ENCODE measurements at regions not wholly inside any gene's neighbourhood (a gene's known extent, or its start where the extent isn't known, plus 50 kb on each side); places are given as distances from the start of the nearest gene placed in this dataset.

GRCh38 chr21:15667010-15667409 is 62.8 kb upstream of the USP25 start:
- TF ChIP-seq CEBPB (IDR thresholded peaks at IDR 0.05; ENCODE audit: borderline replicate concordance, low read depth, low read length) (peak; percentile 9; the same call in 1 of the 2 replicates), NR2C2 (CRISPR knock-in tag; IDR thresholded peaks at IDR 0.05; ENCODE audit: borderline replicate concordance) (no peak)
- in situ Hi-C loops (cut with HindIII; ENCODE audit: extremely low pct_ligation_motif_present, low pct_unique_long_range_greater_than_20kb) (no loop called here), intact Hi-C loops (cut with micrococcal nuclease; ENCODE audit: unreplicated experiment) (no loop called here)
- 30% methylated on average over 1 of the region's 1 CpG for WGBS (ENCODE audit: low lambda C conversion rate)
- H3K4me1 ChIP-seq (ENCODE audit: insufficient read depth, low read length) = no peaks in the 10 kb centered on the region
- H3K79me2 ChIP-seq (ENCODE audit: insufficient read depth, low read length) = no peaks in the 10 kb centered on the region
- no peak for DNase-seq (ENCODE audit: low spot score)
- no peaks in the 10 kb centered on the region for H4K20me1 ChIP-seq (ENCODE audit: insufficient read depth, low read length)
- H3K4me3 ChIP-seq (replicated peaks in 1 of 3; ENCODE audit: insufficient read depth in 1 of 3, low read depth in 2 of 3, low read length in 3 of 3) = no peak overlapping the region
- no peak for ATAC-seq
- H3K27me3 ChIP-seq (ENCODE audit: control insufficient read depth in 1 of 2, insufficient read depth in 2 of 2, low read length in 2 of 2) = no peaks in the 10 kb centered on the region
- FAIRE-seq = no peak
- ChIA-PET CTCF (ENCODE audit: low intra/inter-chr PET ratio, low total read pairs) (no interaction called here), POLR2A (no interaction called here)
- H3K36me3 ChIP-seq (replicated peaks in 1 of 2; ENCODE audit: control insufficient read depth in 1 of 2, insufficient read depth in 2 of 2, low read length in 2 of 2) = no peaks in the 10 kb centered on the region
- H3K9ac ChIP-seq (ENCODE audit: insufficient read depth, low read depth, low read length) = no peak overlapping the region
- H3K9me3 ChIP-seq (ENCODE audit: low read length) = no peaks in the 10 kb centered on the region
- H3K4me2 ChIP-seq (ENCODE audit: low read depth, low read length) = no peak overlapping the region
- no TSS peak for BruUV-seq (replicated peaks)
- no peak overlapping the region for H2AFZ ChIP-seq (ENCODE audit: low read length)
- no peak overlapping the region for H3K27ac ChIP-seq (ENCODE audit: extremely low read length, insufficient read depth, low read length)

- ChIA-PET POLR2A (no interaction called here), CTCF (ENCODE audit: low intra/inter-chr PET ratio, low total read pairs) (no interaction called here)
- no peaks in the 10 kb centered on the region for H3K4me1 ChIP-seq (ENCODE audit: insufficient read depth, low read length)
- in situ Hi-C loops (cut with HindIII; ENCODE audit: extremely low pct_ligation_motif_present, low pct_unique_long_range_greater_than_20kb) = no loop called here
- intact Hi-C loops (cut with micrococcal nuclease; ENCODE audit: unreplicated experiment) = no loop called here
- no peak overlapping the region for H3K4me3 ChIP-seq (replicated peaks in 1 of 3; ENCODE audit: insufficient read depth in 1 of 3, low read depth in 2 of 3, low read length in 3 of 3)
- BruUV-seq (replicated peaks) = no TSS peak
- H3K9me3 ChIP-seq (ENCODE audit: low read length) = no peaks in the 10 kb centered on the region
- H3K27ac ChIP-seq (ENCODE audit: extremely low read length, insufficient read depth, low read length) = no peak overlapping the region
- DNase-seq (ENCODE audit: low spot score) = no peak
- no peak overlapping the region for H2AFZ ChIP-seq (ENCODE audit: low read length)
- no peak for FAIRE-seq
- H4K20me1 ChIP-seq (ENCODE audit: insufficient read depth, low read length) = no peaks in the 10 kb centered on the region
- no peak overlapping the region for H3K9ac ChIP-seq (ENCODE audit: insufficient read depth, low read depth, low read length)
- ATAC-seq = no peak
- H3K79me2 ChIP-seq (ENCODE audit: insufficient read depth, low read length) = no peaks in the 10 kb centered on the region
- no peaks in the 10 kb centered on the region for H3K27me3 ChIP-seq (ENCODE audit: control insufficient read depth in 1 of 2, insufficient read depth in 2 of 2, low read length in 2 of 2)
- WGBS (ENCODE audit: low lambda C conversion rate) = 73% methylated on average over 7 of the region's 7 CpGs
- H3K4me2 ChIP-seq (ENCODE audit: low read depth, low read length) = no peak overlapping the region
- no peaks in the 10 kb centered on the region for H3K36me3 ChIP-seq (replicated peaks in 1 of 2; ENCODE audit: control insufficient read depth in 1 of 2, insufficient read depth in 2 of 2, low read length in 2 of 2)
- no peak for TF ChIP-seq DNMT1 (CRISPR knock-in tag; IDR thresholded peaks at IDR 0.05)
- TF ChIP-seq, protein P1, sequence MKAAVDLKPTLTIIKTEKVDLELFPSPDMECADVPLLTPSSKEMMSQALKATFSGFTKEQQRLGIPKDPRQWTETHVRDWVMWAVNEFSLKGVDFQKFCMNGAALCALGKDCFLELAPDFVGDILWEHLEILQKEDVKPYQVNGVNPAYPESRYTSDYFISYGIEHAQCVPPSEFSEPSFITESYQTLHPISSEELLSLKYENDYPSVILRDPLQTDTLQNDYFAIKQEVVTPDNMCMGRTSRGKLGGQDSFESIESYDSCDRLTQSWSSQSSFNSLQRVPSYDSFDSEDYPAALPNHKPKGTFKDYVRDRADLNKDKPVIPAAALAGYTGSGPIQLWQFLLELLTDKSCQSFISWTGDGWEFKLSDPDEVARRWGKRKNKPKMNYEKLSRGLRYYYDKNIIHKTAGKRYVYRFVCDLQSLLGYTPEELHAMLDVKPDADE (CRISPR knock-in tag; IDR thresholded peaks at IDR 0.05) = no peak
- no peak for TF ChIP-seq TEAD2 (CRISPR knock-in tag; IDR thresholded peaks at IDR 0.05)
- no peak for TF ChIP-seq STAT6 (CRISPR knock-in tag; IDR thresholded peaks at IDR 0.05; ENCODE audit: borderline replicate concordance)
- no peak for TF ChIP-seq MTA3 (CRISPR knock-in tag; IDR thresholded peaks at IDR 0.05)
- TF ChIP-seq PHF8 (CRISPR knock-in tag; IDR thresholded peaks at IDR 0.05) = no peak
- TF ChIP-seq ZNF451 (CRISPR knock-in tag; IDR thresholded peaks at IDR 0.05) = no peak
- no peak for TF ChIP-seq ZFP1 (CRISPR knock-in tag; IDR thresholded peaks at IDR 0.05)
- TF ChIP-seq, protein P2, sequence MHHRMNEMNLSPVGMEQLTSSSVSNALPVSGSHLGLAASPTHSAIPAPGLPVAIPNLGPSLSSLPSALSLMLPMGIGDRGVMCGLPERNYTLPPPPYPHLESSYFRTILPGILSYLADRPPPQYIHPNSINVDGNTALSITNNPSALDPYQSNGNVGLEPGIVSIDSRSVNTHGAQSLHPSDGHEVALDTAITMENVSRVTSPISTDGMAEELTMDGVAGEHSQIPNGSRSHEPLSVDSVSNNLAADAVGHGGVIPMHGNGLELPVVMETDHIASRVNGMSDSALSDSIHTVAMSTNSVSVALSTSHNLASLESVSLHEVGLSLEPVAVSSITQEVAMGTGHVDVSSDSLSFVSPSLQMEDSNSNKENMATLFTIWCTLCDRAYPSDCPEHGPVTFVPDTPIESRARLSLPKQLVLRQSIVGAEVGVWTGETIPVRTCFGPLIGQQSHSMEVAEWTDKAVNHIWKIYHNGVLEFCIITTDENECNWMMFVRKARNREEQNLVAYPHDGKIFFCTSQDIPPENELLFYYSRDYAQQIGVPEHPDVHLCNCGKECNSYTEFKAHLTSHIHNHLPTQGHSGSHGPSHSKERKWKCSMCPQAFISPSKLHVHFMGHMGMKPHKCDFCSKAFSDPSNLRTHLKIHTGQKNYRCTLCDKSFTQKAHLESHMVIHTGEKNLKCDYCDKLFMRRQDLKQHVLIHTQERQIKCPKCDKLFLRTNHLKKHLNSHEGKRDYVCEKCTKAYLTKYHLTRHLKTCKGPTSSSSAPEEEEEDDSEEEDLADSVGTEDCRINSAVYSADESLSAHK (CRISPR knock-in tag; IDR thresholded peaks at IDR 0.05; ENCODE audit: borderline replicate concordance) = no peak
- no peak for TF ChIP-seq SOX5 (CRISPR knock-in tag; IDR thresholded peaks at IDR 0.05; ENCODE audit: borderline replicate concordance)
- no peak for TF ChIP-seq TBP (CRISPR knock-in tag; IDR thresholded peaks at IDR 0.05)
- TF ChIP-seq SSRP1 (CRISPR knock-in tag; IDR thresholded peaks at IDR 0.05) = no peak
- no peak for TF ChIP-seq REPIN1 (CRISPR knock-in tag; IDR thresholded peaks at IDR 0.05; ENCODE audit: borderline replicate concordance, low read depth)
- TF ChIP-seq PPARG (CRISPR knock-in tag; conservative IDR thresholded peaks at IDR 0.05) = no peak
These were observed 62.0 kb upstream of the USP25 start for GRCh38 chr21:15667819-15668218.
